ENCODE measurements at regions not wholly inside any gene's neighbourhood (a gene's known extent, or its start where the extent isn't known, plus 50 kb on each side); places are given as distances from the start of the nearest gene placed in this dataset.

DNA sequence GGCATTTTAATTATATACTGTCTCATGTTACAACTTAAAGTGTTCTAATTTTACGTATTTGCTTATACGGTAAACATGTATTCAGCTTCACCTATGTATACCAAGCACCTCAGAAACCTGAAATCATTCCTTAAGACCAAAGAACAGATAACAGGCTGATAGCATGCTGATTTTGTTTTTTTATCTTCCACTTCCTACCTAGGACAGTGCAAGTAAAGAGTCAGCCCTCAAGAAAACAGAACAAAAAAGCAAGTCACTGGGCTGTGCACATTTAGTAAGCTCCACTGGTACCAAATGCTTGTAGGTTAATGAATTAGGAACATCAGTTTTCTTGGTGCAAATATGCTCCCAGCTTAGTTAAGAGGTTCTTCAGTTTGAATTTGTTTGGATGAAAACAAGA, 611.3 kb downstream of the VRK1 start:
- Mint-ChIP-seq H3K36me3 (ENCODE audit: unreplicated experiment) (no peaks in the 10 kb centered on the region), H3K27ac (ENCODE audit: unreplicated experiment) (no peak overlapping the region)

DNA sequence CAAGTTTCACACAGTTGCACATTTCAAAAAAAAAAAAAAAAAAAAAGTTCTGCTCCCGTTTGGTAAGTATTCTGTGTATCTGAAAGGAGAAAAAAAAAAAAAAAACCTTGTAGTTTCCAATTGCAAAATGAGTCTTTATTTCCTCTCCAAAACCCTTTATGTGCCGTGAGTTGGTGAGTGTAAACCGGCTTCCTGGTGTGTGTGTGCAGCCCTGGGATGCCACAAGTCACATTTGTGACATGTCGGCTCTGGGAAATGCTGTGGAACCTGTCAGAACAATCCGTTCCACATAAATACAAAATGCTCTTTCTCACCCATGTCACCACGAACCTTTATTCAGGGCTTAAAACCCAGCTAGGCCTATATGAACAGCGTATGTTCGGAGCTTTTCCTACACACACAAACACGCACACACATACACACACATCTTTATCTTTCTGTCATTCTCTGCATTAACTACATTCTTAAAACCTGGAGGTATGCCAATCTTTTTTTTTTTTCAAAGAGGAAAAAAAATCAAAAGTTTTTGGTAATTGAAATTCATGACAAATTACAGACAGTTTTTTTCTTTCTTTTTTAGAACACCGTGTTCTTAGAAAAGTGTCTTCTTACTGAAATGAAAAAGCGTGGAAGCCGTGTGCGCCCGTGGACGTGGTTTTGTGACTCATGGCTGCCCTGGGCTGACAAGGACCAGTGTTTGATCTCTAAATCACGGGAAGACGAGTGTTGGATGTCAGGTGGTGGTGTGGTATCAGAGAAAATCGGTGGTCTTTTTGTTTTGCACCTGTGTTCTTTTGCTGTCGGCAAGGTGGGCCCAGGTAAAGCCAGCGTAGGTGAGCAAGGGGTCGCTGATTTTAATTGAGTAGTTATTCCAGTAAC, 612.0 kb downstream of the VRK1 start:
- H3K4me3 Mint-ChIP-seq (ENCODE audit: unreplicated experiment): no peak overlapping the region
- no peaks in the 10 kb centered on the region for H3K9me3 Mint-ChIP-seq (ENCODE audit: unreplicated experiment)
- H3K4me1 Mint-ChIP-seq (ENCODE audit: low read depth, unreplicated experiment): peaks cover 9% of the 10 kb centered on the region
- TF ChIP-seq, protein P1, sequence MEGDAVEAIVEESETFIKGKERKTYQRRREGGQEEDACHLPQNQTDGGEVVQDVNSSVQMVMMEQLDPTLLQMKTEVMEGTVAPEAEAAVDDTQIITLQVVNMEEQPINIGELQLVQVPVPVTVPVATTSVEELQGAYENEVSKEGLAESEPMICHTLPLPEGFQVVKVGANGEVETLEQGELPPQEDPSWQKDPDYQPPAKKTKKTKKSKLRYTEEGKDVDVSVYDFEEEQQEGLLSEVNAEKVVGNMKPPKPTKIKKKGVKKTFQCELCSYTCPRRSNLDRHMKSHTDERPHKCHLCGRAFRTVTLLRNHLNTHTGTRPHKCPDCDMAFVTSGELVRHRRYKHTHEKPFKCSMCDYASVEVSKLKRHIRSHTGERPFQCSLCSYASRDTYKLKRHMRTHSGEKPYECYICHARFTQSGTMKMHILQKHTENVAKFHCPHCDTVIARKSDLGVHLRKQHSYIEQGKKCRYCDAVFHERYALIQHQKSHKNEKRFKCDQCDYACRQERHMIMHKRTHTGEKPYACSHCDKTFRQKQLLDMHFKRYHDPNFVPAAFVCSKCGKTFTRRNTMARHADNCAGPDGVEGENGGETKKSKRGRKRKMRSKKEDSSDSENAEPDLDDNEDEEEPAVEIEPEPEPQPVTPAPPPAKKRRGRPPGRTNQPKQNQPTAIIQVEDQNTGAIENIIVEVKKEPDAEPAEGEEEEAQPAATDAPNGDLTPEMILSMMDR (IDR thresholded peaks at IDR 0.05; ENCODE audit: partially characterized antibody, unreplicated experiment): no peak
- no peaks in the 10 kb centered on the region for H3K36me3 Mint-ChIP-seq (ENCODE audit: unreplicated experiment)
- DNase-seq: no peak
- H3K27me3 Mint-ChIP-seq (ENCODE audit: unreplicated experiment): no peaks in the 10 kb centered on the region
- H3K27ac Mint-ChIP-seq (ENCODE audit: unreplicated experiment): no peak overlapping the region

More for the DNA sequence above, 611.3 kb downstream of the VRK1 start:
- no peaks in the 10 kb centered on the region for H3K27me3 Mint-ChIP-seq (ENCODE audit: unreplicated experiment)
- no peak for DNase-seq
- no peaks in the 10 kb centered on the region for H3K9me3 Mint-ChIP-seq (ENCODE audit: unreplicated experiment)
- TF ChIP-seq, protein P1 (IDR thresholded peaks at IDR 0.05; ENCODE audit: partially characterized antibody, unreplicated experiment): no peak
- peaks cover 5% of the 10 kb centered on the region for H3K4me1 Mint-ChIP-seq (ENCODE audit: low read depth, unreplicated experiment)
- no peak overlapping the region for H3K4me3 Mint-ChIP-seq (ENCODE audit: unreplicated experiment)

DNA sequence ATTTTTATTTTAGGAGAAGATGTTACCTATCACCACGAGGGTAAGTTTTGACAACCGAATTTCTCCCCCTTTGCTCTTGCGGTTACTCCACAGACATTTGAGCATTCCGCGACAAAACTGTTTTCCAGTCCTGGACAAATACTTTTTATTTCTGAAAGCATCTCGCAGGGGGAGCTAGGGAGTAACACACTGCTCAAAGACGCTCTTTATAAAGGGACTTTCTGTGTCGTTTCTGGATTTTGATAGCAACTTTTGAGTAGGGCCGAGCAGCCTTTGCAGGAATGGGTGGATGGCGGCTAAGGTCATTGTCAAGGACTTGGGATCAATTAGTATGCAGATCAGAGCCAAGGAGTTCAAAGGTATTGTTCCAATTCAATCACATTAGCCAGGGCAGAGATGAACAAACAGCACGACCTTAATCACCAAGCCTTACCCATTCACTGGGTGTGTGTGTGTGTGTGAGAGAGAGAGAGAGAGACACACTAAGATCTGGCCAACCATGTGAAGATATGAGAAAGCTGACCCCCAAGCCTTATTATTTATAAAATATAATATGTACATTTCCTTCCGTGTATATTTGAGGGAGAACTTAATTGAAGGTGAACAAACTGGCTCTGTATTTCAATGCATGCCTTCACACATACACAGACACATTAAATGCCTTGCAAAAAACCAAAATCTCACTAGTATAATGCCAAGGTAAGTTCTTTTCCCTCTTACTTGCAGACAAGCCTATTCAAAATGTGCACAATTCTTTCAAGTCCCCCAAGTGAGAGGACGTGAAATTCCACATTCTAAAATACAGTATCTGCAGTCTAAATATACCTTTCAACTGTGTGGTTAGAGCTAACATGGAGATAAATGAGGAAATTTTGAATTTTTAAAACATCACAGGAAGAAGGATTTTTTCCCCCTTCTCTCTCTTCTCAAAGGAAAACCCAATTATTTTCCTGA, 613.8 kb downstream of the VRK1 start:
- Mint-ChIP-seq H3K27me3 (ENCODE audit: unreplicated experiment) (no peaks in the 10 kb centered on the region), H3K36me3 (ENCODE audit: unreplicated experiment) (no peaks in the 10 kb centered on the region), H3K4me1 (ENCODE audit: low read depth, unreplicated experiment) (peaks cover 9% of the 10 kb centered on the region), H3K4me3 (ENCODE audit: unreplicated experiment) (no peak overlapping the region), H3K27ac (ENCODE audit: unreplicated experiment) (no peak overlapping the region), H3K9me3 (ENCODE audit: unreplicated experiment) (no peaks in the 10 kb centered on the region)
- no peak for DNase-seq
- TF ChIP-seq, protein P1 (IDR thresholded peaks at IDR 0.05; ENCODE audit: partially characterized antibody, unreplicated experiment): no peak

DNA sequence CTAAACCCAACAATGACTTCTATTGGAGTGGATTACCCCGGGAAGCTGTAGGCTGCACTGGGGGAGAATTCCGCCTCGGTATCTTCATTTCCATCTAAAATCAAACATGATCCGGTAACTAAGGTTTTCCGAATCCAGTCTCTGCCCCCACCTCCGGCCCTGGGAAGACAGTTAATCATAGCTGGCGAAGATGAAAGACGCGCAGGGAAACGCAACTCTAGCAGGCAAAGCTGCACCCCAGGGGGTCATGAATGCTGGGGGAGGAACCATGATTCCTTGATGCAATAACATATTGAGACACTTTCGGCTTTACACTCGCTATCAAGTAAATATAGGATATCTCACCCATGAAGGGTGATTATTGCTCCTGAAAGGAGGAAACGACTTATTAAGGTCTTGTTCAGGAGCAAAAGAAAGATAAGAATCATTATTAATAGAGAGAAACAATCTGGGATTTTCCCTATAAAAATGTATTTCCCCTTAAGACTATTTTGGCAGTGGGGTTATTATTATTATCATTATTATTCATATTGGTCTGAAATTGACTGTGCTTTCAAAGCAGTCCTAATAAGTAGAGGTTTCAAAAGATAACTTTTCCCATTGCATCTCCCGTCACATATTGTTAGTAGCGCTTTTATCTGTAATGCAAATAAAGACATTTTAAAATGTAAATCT, 614.9 kb downstream of the VRK1 start:
- H3K27ac Mint-ChIP-seq (ENCODE audit: unreplicated experiment): no peak overlapping the region
- no peaks in the 10 kb centered on the region for H3K9me3 Mint-ChIP-seq (ENCODE audit: unreplicated experiment)

More for the DNA sequence above, 614.9 kb downstream of the VRK1 start:
- Mint-ChIP-seq H3K27me3 (ENCODE audit: unreplicated experiment) (no peaks in the 10 kb centered on the region), H3K4me1 (ENCODE audit: low read depth, unreplicated experiment) (peaks cover 9% of the 10 kb centered on the region), H3K36me3 (ENCODE audit: unreplicated experiment) (no peaks in the 10 kb centered on the region), H3K4me3 (ENCODE audit: unreplicated experiment) (no peak overlapping the region)
- TF ChIP-seq, protein P1 (IDR thresholded peaks at IDR 0.05; ENCODE audit: partially characterized antibody, unreplicated experiment): no peak
- no peak for DNase-seq
